Endodermal cell (in vitro differentiated cells): ENCODE measurements at regions not wholly inside any gene's neighbourhood (a gene's known extent, or its start where the extent isn't known, plus 50 kb on each side); places are given as distances from the start of the nearest gene placed in this dataset.

Source experiments
- DNase-seq: peaks from one replicate; pipeline ENCODE4 v3.0.0-alpha.2; 2017
- H3K27ac ChIP-seq: 2 replicates; pipeline ENCODE4 v1.5.1; 2013; ENCODE audit warnings: mild to moderate bottlenecking, low read depth, low read length, moderate library complexity
- H3K27me3 ChIP-seq: 2 replicates; pipeline ENCODE4 v1.6.1; 2013; ENCODE audit warnings: mild to moderate bottlenecking, low read length, moderate library complexity; ENCODE audit not compliant: insufficient read depth, control insufficient read depth, poor library complexity, severe bottlenecking
- H3K36me3 ChIP-seq: 2 replicates; pipeline ENCODE4 v1.7.0; 2013; ENCODE audit warnings: mild to moderate bottlenecking, low read length, moderate library complexity; ENCODE audit not compliant: control insufficient read depth, insufficient read depth
- H3K4me1 ChIP-seq: one replicate; pipeline ENCODE4 v1.7.0; 2013; ENCODE audit warnings: low read length; ENCODE audit not compliant: control insufficient read depth, insufficient read depth
- H3K4me3 ChIP-seq: 2 replicates; pipeline ENCODE4 v1.5.1; 2013; ENCODE audit warnings: mild to moderate bottlenecking, low read length, moderate library complexity
- H3K9ac ChIP-seq: 2 replicates; pipeline ENCODE4 v1.6.1; 2013; ENCODE audit warnings: mild to moderate bottlenecking, low read length, moderate library complexity; ENCODE audit not compliant: poor library complexity, severe bottlenecking; ENCODE audit errors: extremely low read depth
- H3K9me3 ChIP-seq: 2 replicates; pipeline ENCODE4 v1.6.1; 2013; ENCODE audit warnings: mild to moderate bottlenecking, low read length, moderate library complexity; ENCODE audit not compliant: control insufficient read depth
- H3K27ac Mint-ChIP-seq: 2 replicates; pipeline ENCODE4 v1.8.0; 2020; ENCODE audit warnings: mixed read lengths
- H3K27me3 Mint-ChIP-seq: 2 replicates; pipeline ENCODE4 v1.8.0; 2021; ENCODE audit warnings: mild to moderate bottlenecking, mixed read lengths; ENCODE audit not compliant: insufficient read depth
- H3K36me3 Mint-ChIP-seq: 2 replicates; pipeline ENCODE4 v1.8.0; 2020; ENCODE audit warnings: low read depth, mixed read lengths
- H3K4me1 Mint-ChIP-seq: 2 replicates; pipeline ENCODE4 v1.8.0; 2020; ENCODE audit warnings: mixed read lengths
- H3K4me3 Mint-ChIP-seq: 2 replicates; pipeline ENCODE4 v1.8.0; 2020; ENCODE audit warnings: mild to moderate bottlenecking, moderate library complexity, mixed read lengths
- H3K9me3 Mint-ChIP-seq: 2 replicates; pipeline ENCODE4 v1.8.0; 2020; ENCODE audit warnings: mild to moderate bottlenecking, mixed read lengths
- CTCF ChIP-seq: fragments of 200-600 bp; sonication (generic); conservative IDR thresholded peaks from 2 replicates; pipeline ENCODE4 v1.5.0; 2021; ENCODE audit warnings: antibody characterized with exemption, mild to moderate bottlenecking
- WGBS, 2 experiments: methylation state at CpG; one replicate each; pipeline versions ENCODE4 v1.1.5 to v1.1.7; 2013; ENCODE audit warnings: missing lambda C conversion rate in 2 of 2, mixed read lengths in 1 of 2; ENCODE audit not compliant: insufficient coverage in 1 of 2, insufficient read length in 1 of 2; 5-methylcytosine and 5-hydroxymethylcytosine counted together

GRCh38 chr4:124092101-124092500, 620.4 kb downstream of the ANKRD50 start:
- no peak overlapping the region for H3K27ac Mint-ChIP-seq
- H3K27me3 Mint-ChIP-seq, result no peaks in the 10 kb centered on the region
- peaks cover 12% of the 10 kb centered on the region for H3K4me1 Mint-ChIP-seq
- no peaks in the 10 kb centered on the region for H3K36me3 Mint-ChIP-seq
- no peak overlapping the region for H3K4me3 Mint-ChIP-seq
- Histone ChIP-seq H3K9ac (no peak overlapping the region), H3K27me3 (no peaks in the 10 kb centered on the region), H3K4me1 (peaks cover under 1% of the 10 kb centered on the region), H3K9me3 (no peaks in the 10 kb centered on the region), H3K36me3 (no peaks in the 10 kb centered on the region), H3K4me3 (no peak overlapping the region), H3K27ac (no peak overlapping the region)
- no peaks in the 10 kb centered on the region for H3K9me3 Mint-ChIP-seq
- TF ChIP-seq CTCF, result no peak
- no peak for DNase-seq

DNA sequence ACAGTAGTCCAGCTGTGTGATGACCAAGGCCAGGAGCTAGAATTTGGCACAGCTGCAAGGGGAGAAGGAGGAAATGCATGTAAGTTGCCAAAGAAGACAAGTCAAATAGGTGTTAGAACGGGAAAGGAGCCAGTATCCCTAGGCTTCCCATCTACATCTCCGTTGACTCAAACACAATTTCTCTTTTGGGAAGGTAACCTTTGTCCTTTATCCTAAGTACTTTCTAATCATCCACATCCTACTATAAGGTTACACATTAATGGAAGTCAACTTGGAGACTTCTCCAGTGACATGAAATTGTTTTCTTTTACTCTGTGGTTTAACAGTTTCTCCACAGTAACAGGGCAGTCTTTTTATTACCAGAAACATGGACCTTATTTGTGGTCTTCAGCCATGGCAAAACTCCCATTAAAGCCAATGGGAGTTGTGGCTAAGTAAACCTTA, 620.0 kb downstream of the ANKRD50 start:
- H3K4me1 Mint-ChIP-seq, result peaks cover 10% of the 10 kb centered on the region

DNA sequence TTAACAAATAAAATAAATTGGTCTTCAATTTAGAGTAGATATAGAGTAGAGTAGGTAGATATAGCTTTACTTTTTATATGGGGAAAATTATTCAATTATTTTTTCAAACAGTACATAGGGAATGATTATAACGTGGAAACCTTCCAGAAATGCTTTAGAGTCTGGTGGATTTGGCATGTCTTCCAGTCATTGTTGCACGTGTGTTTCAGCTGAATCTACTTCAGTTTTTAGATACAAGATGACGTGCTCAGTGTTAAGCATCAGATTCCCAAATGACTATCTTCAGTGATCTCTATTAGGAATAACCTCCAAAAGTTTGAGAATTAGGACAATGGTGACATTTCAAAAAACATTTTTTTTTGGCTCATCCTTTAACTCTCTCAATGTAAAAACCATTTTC, 616.9 kb downstream of the ANKRD50 start:
- Histone ChIP-seq H3K4me1 (no peaks in the 10 kb centered on the region), H3K9me3 (no peaks in the 10 kb centered on the region), H3K9ac (no peak overlapping the region), H3K27me3 (no peaks in the 10 kb centered on the region), H3K27ac (no peak overlapping the region), H3K4me3 (no peak overlapping the region), H3K36me3 (no peaks in the 10 kb centered on the region)
- H3K36me3 Mint-ChIP-seq, result no peaks in the 10 kb centered on the region
- H3K4me3 Mint-ChIP-seq, result no peak overlapping the region
- no peak overlapping the region for H3K27ac Mint-ChIP-seq
- no peaks in the 10 kb centered on the region for H3K27me3 Mint-ChIP-seq
- TF ChIP-seq CTCF, result no peak
- DNase-seq, result no peak
- H3K9me3 Mint-ChIP-seq, result no peaks in the 10 kb centered on the region
- WGBS, 2 experiments, result 93 to 100% methylated on average over 3 of the region's 3 CpGs
- peaks cover 9% of the 10 kb centered on the region for H3K4me1 Mint-ChIP-seq

More for the DNA sequence above, 620.0 kb downstream of the ANKRD50 start:
- Mint-ChIP-seq H3K36me3 (no peaks in the 10 kb centered on the region), H3K4me3 (no peak overlapping the region), H3K27ac (no peak overlapping the region), H3K9me3 (no peaks in the 10 kb centered on the region), H3K27me3 (no peaks in the 10 kb centered on the region)
- DNase-seq, result no peak
- no peak for TF ChIP-seq CTCF
- Histone ChIP-seq H3K27me3 (no peaks in the 10 kb centered on the region), H3K27ac (no peak overlapping the region), H3K4me3 (no peak overlapping the region), H3K4me1 (no peaks in the 10 kb centered on the region), H3K9ac (no peak overlapping the region), H3K36me3 (no peaks in the 10 kb centered on the region), H3K9me3 (no peaks in the 10 kb centered on the region)
- 98 to 100% methylated on average over 1 to 2 of the region's 2 CpGs for WGBS, 2 experiments
